DND-41 (cell line): ENCODE measurements at regions not wholly inside any gene's neighbourhood (a gene's known extent, or its start where the extent isn't known, plus 50 kb on each side); places are given as distances from the start of the nearest gene placed in this dataset.

Source experiments
- ATAC-seq: fragments of 200-7000 bp; cut with Tn5 transposase; 3 replicates; pipeline ENCODE4 v1.9.1; 2021; ENCODE audit warnings: low read depth; ENCODE audit not compliant: insufficient read depth
- DNase-seq: peaks from one replicate; pipeline ENCODE4 v3.0.0-alpha.2; 2020
- H2AFZ ChIP-seq: 2 replicates; pipeline ENCODE4 v1.6.0; 2012; ENCODE audit warnings: low read depth, low read length
- H3K27ac ChIP-seq: 2 replicates; pipeline ENCODE4 v1.5.1; 2012; ENCODE audit warnings: low read length, inconsistent platforms
- H3K27me3 ChIP-seq: fragments of 200-600 bp; sonication (generic); 2 replicates; pipeline ENCODE4 v1.6.0; 2012; ENCODE audit warnings: low read length, mild to moderate bottlenecking, inconsistent platforms; ENCODE audit not compliant: insufficient read depth, poor library complexity
- H3K36me3 ChIP-seq: 2 replicates; pipeline ENCODE4 v1.5.1; 2012; ENCODE audit warnings: low read length, inconsistent platforms; ENCODE audit not compliant: insufficient read depth
- H3K4me1 ChIP-seq: 2 replicates; pipeline ENCODE4 v1.5.1; 2012; ENCODE audit warnings: mild to moderate bottlenecking, low read length; ENCODE audit not compliant: insufficient read depth
- H3K4me2 ChIP-seq: 2 replicates; pipeline ENCODE4 v1.6.0; 2012; ENCODE audit warnings: mild to moderate bottlenecking, moderate library complexity, low read length, inconsistent platforms; ENCODE audit not compliant: insufficient read depth
- H3K4me3 ChIP-seq, 2 experiments: fragments of 200-600 bp in 1 of 2; shearing (Covaris generic) in 1 of 2; 2 replicates each; pipeline ENCODE4 v1.5.1; 2012 to 2016; ENCODE audit warnings: inconsistent platforms in 2 of 2, low read length in 2 of 2, mild to moderate bottlenecking in 2 of 2, low read depth in 1 of 2, moderate library complexity in 1 of 2
- H3K79me2 ChIP-seq: 2 replicates; pipeline ENCODE4 v1.6.0; 2012; ENCODE audit warnings: low read length, inconsistent platforms; ENCODE audit not compliant: insufficient read depth
- H3K9ac ChIP-seq: 2 replicates; pipeline ENCODE4 v1.6.0; 2012; ENCODE audit warnings: low read depth, mild to moderate bottlenecking, inconsistent platforms, low read length, moderate library complexity
- H3K9me3 ChIP-seq: 2 replicates; pipeline ENCODE4 v1.5.1; 2012; ENCODE audit warnings: low read length, moderate library complexity, mild to moderate bottlenecking, inconsistent platforms; ENCODE audit not compliant: insufficient read depth, severe bottlenecking
- H4K20me1 ChIP-seq: 2 replicates; pipeline ENCODE4 v1.6.0; 2012; ENCODE audit warnings: low read length; ENCODE audit not compliant: insufficient read depth
- CTCF ChIP-seq: IDR thresholded peaks from 2 replicates; pipeline ENCODE4 v1.5.1; 2012; ENCODE audit warnings: borderline replicate concordance, low read length, moderate library complexity, mild to moderate bottlenecking; ENCODE audit not compliant: poor library complexity, severe bottlenecking; ENCODE audit errors: extremely low read depth
- EZH2 ChIP-seq: IDR thresholded peaks from 3 replicates; pipeline ENCODE4 v1.6.1; 2012; ENCODE audit warnings: borderline replicate concordance, low read depth, mild to moderate bottlenecking, moderate library complexity, low read length, inconsistent platforms; ENCODE audit not compliant: severe bottlenecking

GRCh38 chr5:15371184-15371583, 128.8 kb upstream of the FBXL7 start:
- H3K36me3 ChIP-seq, result no peaks in the 10 kb centered on the region
- no peaks in the 10 kb centered on the region for H3K9me3 ChIP-seq
- H3K4me2 ChIP-seq, result no peak overlapping the region
- no peak overlapping the region for H3K4me3 ChIP-seq
- ATAC-seq (no peak), DNase-seq (no peak)
- no peak for TF ChIP-seq EZH2
- no peak for TF ChIP-seq CTCF
- no peaks in the 10 kb centered on the region for H3K27me3 ChIP-seq
- H2AFZ ChIP-seq, result no peak overlapping the region
- H3K27ac ChIP-seq, result no peak overlapping the region
- no peaks in the 10 kb centered on the region for H3K79me2 ChIP-seq
- H4K20me1 ChIP-seq, result no peaks in the 10 kb centered on the region
- H3K9ac ChIP-seq, result no peak overlapping the region
- no peaks in the 10 kb centered on the region for H3K4me1 ChIP-seq

DNA sequence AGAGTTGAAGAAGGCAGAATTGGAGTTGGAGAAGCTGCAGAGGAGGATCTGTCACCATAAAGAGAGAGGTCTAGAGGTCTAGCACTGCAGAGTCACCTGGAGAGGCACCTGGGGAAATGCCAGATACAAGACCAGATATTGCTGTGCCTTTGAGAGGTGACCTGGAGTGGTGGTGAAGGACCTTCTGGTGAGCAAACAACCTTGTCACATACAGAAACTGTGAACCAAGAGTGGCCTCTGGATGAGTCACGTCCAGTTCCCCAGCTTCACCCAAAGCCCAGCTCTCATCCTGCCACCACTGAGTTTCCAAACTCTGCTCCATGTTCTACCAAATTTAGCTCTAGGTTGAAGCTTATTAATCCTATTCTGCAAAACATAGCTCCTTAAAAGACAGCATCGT, 131.1 kb upstream of the FBXL7 start:
- Histone ChIP-seq H4K20me1 (no peaks in the 10 kb centered on the region), H3K36me3 (no peaks in the 10 kb centered on the region), H3K9me3 (no peaks in the 10 kb centered on the region), H3K27me3 (no peaks in the 10 kb centered on the region), H3K4me3 (no peak overlapping the region), H3K4me2 (no peak overlapping the region), H3K79me2 (no peaks in the 10 kb centered on the region), H3K4me1 (no peaks in the 10 kb centered on the region), H3K27ac (no peak overlapping the region), H3K9ac (no peak overlapping the region), H2AFZ (no peak overlapping the region)
- ATAC-seq (no peak), DNase-seq (no peak)
- TF ChIP-seq EZH2, result no peak
- TF ChIP-seq CTCF, result no peak

GRCh38 chr5:15367489-15367888, 132.5 kb upstream of the FBXL7 start:
- no peak overlapping the region for H3K9ac ChIP-seq
- ATAC-seq (no peak), DNase-seq (no peak)
- no peak for TF ChIP-seq CTCF
- no peak for TF ChIP-seq EZH2
- no peaks in the 10 kb centered on the region for H3K4me1 ChIP-seq
- H3K4me3 ChIP-seq, result no peak overlapping the region
- H4K20me1 ChIP-seq, result no peaks in the 10 kb centered on the region
- H3K4me2 ChIP-seq, result no peak overlapping the region
- no peaks in the 10 kb centered on the region for H3K27me3 ChIP-seq
- no peaks in the 10 kb centered on the region for H3K36me3 ChIP-seq
- no peak overlapping the region for H3K27ac ChIP-seq
- H3K9me3 ChIP-seq, result no peaks in the 10 kb centered on the region
- H2AFZ ChIP-seq, result no peak overlapping the region
- no peaks in the 10 kb centered on the region for H3K79me2 ChIP-seq

DNA sequence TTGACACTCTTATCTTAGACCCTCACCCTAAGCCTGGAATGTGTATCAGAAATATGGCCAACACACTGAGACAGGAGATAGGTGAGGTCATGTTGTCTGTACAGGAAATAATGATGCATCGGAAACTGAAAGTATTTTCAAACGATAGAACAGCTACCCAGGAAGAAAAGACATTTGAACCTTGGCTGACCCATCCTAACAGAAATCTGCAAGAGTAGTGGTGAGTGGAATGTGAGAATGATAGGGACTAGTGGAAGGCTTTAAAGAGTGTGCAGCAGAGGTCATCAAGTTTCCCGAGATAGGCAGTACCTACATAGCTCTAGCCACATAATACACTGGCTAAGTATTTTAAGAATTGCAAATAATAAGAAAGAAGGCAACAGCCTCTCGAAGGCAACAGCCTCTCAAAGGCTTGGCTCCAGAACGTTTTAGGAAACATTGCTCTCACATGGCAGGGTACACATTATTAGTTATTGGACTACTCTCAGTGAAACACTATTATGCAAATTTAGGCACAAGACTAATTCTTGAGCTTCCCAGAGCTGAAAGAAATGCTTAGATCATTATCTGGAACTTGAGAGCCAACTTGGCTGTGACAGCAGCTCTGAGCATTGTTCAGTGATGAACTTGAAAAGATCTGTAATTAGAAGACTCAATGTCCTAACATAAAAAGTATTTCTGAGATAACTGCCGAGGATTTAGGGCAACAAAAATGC, 133.1 kb upstream of the FBXL7 start:
- Histone ChIP-seq H3K4me1 (no peaks in the 10 kb centered on the region), H3K36me3 (no peaks in the 10 kb centered on the region), H4K20me1 (no peaks in the 10 kb centered on the region), H3K4me3 (no peak overlapping the region), H3K79me2 (no peaks in the 10 kb centered on the region), H3K4me2 (no peak overlapping the region), H2AFZ (no peak overlapping the region), H3K27ac (no peak overlapping the region), H3K27me3 (no peaks in the 10 kb centered on the region), H3K9me3 (no peaks in the 10 kb centered on the region), H3K9ac (no peak overlapping the region)
- ATAC-seq, result peak; percentile 44; the same call in 2 of the 3 replicates
- no peak for DNase-seq
- TF ChIP-seq CTCF (no peak), EZH2 (no peak)
